ENCODE measurements at regions not wholly inside any gene's neighbourhood (a gene's known extent, or its start where the extent isn't known, plus 50 kb on each side); places are given as distances from the start of the nearest gene placed in this dataset.

DNA sequence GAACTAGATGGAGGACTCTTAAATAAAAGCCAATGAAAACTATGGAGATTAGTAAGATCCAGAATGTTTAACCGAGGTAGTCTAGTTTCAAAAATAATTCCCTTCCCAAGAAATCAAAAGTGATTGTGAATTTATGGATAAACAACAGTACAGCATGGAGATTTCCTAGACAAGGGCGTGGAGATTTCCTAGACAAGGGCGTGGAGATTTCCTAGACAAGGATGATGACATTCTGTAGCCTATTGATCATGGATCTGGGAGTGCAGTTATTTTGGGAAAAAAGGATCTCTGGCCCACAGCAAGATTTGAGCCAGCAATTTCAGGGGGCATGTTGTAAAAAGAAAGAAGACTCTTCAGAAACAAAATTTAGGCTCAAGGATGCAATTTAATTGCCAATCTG is 175.3 kb downstream of the RAP2B start:
- TF ChIP-seq, protein P1, sequence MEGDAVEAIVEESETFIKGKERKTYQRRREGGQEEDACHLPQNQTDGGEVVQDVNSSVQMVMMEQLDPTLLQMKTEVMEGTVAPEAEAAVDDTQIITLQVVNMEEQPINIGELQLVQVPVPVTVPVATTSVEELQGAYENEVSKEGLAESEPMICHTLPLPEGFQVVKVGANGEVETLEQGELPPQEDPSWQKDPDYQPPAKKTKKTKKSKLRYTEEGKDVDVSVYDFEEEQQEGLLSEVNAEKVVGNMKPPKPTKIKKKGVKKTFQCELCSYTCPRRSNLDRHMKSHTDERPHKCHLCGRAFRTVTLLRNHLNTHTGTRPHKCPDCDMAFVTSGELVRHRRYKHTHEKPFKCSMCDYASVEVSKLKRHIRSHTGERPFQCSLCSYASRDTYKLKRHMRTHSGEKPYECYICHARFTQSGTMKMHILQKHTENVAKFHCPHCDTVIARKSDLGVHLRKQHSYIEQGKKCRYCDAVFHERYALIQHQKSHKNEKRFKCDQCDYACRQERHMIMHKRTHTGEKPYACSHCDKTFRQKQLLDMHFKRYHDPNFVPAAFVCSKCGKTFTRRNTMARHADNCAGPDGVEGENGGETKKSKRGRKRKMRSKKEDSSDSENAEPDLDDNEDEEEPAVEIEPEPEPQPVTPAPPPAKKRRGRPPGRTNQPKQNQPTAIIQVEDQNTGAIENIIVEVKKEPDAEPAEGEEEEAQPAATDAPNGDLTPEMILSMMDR (optimal IDR thresholded peaks at IDR 0.05 in 1 of 3, IDR thresholded peaks at IDR 0.05 in 1 of 3, conservative IDR thresholded peaks at IDR 0.05 in 1 of 3; ENCODE audit: extremely low read depth in 1 of 3, insufficient read depth in 2 of 3, low read length in 3 of 3): no peak
- no peak for TF ChIP-seq EZH2 (IDR thresholded peaks at IDR 0.05; ENCODE audit: low read length)
